ENCODE measurements at regions not wholly inside any gene's neighbourhood (a gene's known extent, or its start where the extent isn't known, plus 50 kb on each side); places are given as distances from the start of the nearest gene placed in this dataset.
"Not testable (repeated sequence)": the region's sequence is repeated elsewhere in the genome, so short reads cannot be mapped to it uniquely, and the experiment has no call there.

DNA sequence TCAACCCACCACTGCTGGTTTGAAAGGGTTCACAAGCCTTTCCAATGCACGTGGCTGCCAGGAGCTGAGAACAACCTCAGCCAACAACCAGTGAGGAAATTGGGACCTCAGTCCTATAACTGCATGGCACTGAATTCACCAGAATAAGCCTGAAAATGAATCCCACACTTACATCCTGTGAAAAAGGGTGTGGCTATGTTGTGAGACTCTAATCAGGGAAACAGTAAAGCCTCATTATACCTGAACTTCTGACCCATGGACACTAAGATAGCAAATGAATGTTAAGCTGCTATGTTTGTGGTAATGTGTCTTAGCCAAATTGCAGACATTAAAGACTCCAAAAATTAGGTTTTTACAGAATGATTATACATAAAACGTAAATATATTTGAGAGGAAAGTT is 515.8 kb downstream of the IRS1 start:
- DNase-seq (ENCODE audit: low read depth) = no peak

DNA sequence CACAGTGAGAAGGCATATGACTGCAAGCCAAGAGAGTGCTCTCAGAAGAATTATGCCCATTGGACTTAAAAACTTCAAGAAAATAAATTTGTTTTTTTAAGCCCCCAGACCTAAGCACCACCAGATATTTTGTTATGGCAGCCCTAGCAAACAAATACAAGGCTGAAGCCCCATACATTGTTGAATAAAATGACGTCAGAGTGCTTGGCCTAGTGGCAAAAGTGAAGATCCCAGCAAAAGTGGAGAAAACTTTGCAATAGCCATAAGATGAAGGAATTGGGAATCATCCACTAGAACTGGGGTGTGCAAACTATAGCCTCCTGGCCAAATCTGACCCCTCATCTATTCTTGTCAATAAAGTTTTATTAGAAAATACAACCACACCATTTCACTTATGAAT is 517.5 kb downstream of the IRS1 start:
- DNase-seq (ENCODE audit: low read depth) = no peak

DNA sequence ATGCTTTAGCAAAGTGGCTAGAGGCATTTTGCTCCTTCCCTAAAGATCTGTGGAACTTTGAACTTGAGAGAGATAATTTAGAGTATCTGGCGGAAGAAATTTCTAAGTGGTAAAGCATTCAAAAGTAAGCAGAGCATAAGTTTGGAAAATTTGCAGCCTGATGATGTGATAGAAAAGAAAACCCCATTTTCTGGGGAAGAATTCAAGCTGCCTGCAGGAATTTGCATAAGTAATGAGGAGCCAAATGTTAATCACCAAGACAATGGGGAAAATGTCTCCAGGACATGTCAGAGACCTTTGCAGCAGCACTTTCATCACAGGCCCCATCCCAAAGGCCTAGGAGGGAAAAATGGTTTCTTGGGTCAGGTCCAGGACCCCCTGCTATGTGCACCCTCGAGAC is 519.5 kb downstream of the IRS1 start:
- not testable (repeated sequence) for DNase-seq (ENCODE audit: low read depth)

DNA sequence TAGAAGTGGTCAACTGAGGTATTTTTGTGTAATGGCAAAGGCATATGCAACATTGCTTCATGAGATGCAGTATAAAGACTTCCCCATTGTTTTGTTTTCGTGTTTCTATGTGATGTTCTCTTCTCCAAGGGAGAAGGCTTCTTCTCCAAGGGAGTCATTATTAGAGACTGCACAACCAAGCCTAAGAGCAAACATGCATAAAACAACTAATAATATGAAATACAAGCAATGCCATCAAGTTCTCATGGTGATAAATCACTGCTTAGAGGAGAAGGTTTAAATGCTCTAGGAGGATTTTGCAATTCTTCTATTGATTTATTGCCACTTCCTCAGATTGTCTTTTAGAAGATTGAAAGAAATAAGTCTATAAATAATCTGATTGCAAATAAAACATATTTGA is 524.4 kb downstream of the IRS1 start:
- DNase-seq (ENCODE audit: low read depth) = no peak

DNA sequence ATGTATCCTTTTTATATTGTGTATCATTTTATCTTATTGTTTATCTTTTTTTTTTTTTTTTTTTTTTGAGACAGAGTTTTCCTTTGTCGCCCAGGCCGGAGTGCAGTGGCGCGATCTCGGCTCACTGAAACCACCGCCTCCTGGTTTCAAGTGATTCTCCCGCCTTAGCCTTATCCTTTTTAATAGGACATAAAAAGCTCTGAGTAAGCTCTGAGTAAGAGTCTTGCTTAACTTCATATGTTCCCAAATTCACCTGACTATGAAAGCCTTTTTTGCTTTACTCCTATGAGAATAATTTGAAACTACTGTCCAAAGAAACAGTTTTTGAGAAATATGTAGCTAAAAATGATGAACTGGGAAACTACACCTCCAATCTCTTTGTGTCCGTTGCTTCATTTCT is 525.5 kb downstream of the IRS1 start:
- DNase-seq (ENCODE audit: low read depth) = no peak

DNA sequence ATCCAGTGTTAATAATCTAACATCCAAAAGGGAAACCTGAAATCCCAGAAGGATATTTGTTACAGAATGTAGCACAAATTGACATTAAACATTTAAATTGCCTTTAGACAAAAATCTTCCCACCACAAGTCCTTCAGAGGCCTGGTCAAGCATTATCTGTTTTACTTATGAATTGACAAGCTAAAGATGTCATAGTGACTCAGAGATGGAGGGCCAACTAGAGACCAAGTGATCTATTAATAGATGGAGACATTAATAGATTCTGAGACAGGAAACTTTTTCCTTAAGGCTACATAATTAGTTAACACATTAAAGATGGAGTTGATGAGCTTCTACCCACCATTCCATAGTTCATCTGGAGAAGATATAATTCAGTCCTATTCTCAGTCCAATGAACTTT is 526.2 kb downstream of the IRS1 start:
- no peak for DNase-seq (ENCODE audit: low read depth)

DNA sequence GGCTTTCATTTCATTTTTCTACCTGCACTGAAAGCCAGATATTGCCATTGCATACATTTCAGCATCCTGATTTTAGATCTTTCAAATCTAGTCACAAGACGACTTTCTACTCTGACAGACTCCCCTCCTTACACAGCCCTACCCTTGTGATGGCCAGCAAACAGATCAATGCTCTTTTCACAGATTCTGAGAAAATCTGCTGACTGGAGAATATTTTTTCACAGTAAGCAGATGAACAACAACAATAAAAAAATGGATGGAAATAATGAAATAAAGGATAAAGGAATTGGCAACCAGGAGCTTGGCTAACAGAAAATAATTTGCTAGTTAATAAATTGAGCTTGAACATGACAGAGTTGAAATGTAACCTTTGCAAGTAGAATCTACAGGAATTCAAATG is 527.2 kb downstream of the IRS1 start:
- DNase-seq (ENCODE audit: low read depth) = no peak

DNA sequence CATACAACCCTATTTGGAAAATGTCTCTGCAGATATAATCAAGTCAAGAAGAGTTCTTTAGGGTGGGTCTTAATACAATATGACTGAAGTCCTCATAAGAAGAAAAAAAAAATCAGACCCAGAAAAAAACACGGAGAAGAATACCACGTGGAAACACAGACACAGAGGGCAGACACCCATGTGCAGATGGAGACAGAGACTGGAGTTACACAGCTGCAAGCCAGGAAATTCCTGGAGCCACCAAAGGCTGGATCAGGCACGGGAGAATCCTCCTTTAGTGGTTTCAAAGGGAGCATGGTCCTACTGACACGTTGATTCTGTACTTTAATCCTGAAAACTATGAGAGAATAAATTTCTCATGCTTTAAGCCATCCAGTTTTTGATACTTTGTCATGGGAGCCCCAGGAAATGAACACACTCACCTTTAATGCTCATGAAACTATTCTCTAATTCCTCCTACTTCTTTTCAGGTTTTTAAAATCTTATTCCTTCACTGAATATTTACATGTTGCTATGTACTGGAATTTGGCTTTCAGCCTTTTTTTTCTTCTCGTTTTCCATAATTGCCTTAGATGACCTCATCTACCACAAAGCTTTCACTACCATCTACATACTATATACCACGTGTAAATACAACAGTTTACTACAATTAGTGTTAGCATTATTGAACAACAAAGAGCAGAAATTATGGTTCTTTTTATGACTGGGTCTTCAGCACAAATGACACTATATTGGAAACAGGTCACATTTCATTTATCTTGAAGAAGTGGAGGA is 529.1 kb downstream of the IRS1 start:
- DNase-seq (ENCODE audit: low read depth) = peak; percentile 48

DNA sequence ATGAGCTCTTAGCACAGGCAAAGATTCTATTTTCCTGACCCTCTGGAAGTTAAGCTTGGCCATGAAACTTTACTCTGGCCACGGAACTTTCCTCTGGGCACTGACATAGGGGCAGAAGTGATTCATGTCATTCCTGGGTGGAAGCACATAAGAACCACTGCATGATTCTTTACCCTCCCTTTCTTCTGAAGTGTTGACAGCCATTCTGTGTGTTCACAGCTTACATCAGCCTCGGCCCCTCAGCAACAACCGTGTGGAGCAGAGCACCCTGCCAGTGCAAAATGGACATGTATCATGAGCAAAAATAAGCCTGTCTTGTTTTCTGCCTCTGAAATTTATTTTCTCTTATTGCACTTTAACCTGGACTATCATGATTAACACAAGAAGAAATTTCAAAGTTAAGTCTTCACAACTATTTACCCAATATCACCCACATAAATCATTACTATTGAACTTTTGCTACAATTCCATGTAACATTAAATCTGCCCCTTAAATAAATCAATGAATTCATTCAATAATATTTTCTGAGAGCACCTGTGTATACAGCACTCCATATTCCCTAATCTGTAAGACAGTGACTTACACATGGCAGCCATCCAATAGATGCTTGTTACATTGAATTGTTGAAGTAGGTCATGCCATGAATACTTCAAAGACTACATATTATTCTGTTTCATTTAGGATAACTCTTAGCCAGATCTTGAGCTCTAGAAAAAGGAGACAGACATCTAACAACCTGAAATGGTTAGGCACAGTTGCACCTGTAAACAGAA is 531.9 kb downstream of the IRS1 start:
- peak; percentile 5 for DNase-seq (ENCODE audit: low read depth)

DNA sequence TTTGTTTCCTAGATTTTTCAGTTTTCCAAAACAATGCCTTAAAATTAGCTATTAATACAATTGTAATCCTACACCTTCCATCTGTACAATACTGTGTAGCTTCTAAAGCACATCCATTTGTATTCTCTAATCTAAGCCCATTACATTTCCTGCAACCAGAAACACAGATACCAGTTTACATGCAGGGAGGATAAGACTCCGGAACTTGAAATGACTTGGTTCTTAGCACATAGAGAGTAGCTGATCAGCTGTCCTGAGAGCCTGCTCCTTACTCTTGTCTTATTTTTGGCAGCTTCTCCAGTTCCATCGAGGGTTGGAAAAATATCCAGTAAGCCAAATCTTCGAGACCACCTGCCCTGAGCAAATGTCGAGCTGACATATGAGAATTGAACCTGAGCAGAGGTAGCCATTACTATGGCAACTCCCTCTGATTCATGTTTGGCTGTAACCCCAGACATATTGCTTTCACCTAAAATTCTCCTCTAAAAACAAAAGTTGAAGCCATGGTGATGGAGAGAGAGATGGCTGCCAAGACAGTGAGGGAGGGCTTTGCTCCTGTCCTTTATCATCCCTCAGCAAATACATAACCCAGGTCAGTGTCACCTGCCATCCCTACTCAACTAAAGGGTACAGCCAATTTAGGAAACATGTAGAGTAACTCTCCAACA is 542.8 kb downstream of the IRS1 start:
- DNase-seq (ENCODE audit: low read depth) = peak; percentile 60

DNA sequence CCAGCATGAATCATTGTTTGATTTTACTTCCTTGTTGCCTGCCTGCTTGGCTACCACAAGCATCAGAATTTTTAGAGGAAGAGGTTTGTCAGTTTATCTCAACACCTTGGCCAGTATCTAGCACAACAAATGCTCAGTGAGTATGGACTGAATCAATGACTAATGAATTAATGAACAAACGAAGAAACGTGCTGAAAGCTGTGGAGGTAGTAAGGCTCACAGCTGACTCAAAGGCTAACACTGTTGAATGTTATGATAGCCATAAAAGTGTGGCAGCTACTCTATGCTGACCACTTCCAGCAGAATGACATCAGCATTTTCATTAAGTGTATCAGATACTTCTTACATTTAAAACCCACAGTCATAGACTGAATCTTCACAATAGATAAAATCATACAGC is 543.4 kb downstream of the IRS1 start:
- peak; percentile 83 for DNase-seq (ENCODE audit: low read depth)

DNA sequence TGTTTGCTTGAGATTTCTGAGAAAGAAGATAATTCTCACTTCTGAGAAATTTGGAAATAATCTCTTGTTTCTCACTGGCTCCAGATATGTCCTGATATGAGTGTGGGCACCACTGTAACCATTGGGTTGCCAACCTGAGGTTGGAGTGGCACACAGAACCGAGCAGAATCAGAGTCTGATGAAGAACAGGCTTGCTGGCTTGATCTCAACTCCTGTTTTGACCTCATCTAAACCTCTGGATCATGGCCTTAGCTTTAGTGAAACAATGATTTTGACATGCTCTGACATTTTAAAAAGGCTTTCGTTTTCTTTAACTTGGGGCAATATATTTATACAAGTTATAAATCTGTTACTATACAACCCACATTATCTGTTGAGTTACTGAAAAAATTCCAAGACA is 548.0 kb downstream of the IRS1 start:
- DNase-seq (ENCODE audit: low read depth) = no peak

DNA sequence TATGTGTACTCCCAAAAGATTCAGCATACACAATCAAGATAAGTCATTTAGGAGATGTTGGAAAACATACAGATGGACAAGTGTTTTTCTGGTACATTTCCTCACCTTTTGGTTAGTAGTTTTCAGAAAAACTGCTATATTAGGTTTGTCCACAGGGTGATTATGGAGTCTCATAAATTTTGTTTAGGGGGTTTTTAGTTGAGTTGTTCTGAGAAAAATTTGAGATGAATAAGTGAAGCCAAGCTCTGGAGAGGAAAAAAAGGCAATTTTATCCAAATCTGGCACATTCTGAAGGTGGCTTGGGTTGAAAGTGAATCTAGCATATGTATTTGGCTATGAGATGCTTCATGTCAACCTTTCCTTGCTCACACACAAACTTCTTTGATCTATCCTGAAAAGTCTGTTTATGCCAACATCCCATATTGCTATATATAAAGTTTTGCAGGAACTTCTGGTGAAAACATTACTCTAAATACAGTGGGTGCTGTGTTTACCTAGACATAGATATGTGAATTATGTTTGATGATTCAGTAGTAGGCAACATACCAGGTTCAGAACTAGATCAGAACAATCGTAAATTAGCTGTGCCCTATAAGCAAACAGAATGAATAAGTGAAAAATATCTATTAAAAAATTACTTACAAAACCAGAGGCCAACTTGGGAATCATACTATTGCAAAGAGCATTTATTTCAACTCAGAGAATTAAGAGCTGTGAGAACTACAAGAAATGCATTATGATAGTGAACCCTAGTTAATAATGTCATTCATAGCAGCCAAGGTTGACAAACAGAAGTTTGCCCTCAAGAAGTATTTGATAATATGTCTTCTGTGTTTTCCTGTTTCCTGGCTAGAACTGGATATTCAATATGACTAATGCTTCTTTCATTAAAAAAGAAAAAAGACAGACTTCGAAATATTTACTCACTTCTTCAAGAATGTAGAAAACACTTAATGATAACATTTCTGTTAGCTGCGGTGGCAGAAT is 552.0 kb downstream of the IRS1 start:
- peak; percentile 52 for DNase-seq (ENCODE audit: low read depth)

DNA sequence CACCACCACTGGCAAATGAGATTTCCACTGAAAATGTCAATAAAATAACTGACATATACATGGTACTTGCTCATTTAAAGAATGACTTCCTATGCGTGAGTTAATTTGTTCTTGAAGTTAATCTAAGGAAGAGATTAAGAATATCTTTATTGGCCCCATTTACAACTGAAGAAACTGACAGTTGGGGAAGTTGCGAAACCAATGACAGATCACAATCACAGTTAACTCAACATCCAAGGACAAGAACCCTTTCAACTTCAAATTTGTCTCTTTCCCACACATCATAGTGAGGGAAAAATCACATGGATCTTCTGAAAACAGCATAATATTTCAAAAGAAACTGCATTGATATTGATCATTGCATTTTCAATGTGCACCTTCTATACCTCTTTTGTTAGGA is 565.4 kb downstream of the IRS1 start:
- no peak for DNase-seq (ENCODE audit: low read depth)

DNA sequence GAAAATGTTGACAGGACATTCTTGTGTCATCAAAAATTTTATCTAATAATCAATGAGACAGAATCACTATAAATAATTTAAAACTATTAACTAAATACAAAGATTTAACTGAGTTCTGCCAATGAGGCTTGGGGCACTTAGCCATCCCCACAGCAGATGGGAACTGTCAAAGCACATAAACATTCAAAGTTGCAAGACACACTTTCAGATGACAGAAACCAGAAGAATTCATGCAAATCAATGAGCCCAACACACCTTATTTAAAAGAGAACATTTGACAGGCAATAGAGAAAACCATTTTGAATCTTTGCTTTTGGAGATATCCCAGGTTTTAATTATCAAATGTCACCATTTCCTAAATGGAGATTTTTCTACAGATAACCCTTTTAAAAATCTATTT is 566.2 kb downstream of the IRS1 start:
- no peak for DNase-seq (ENCODE audit: low read depth)

DNA sequence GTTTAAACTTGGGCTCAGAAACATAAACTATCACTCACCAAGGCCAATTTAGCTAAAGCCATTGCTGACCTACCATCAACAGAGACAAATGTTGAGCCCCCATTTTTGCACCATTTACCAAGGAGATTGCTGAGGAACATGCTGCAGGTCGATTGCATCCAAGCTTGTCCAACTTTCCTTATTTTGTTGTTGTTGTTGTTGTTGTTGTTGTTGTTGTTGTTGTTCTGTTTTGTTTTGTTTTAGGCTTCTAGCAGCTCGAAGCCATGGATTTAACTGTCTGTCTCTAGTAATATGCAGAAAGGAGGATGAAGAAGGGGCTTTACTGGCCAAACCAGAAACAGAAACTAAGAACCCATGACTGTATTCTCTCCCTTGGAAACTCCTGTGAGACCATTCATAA is 571.5 kb downstream of the IRS1 start:
- no peak for DNase-seq (ENCODE audit: low read depth)

DNA sequence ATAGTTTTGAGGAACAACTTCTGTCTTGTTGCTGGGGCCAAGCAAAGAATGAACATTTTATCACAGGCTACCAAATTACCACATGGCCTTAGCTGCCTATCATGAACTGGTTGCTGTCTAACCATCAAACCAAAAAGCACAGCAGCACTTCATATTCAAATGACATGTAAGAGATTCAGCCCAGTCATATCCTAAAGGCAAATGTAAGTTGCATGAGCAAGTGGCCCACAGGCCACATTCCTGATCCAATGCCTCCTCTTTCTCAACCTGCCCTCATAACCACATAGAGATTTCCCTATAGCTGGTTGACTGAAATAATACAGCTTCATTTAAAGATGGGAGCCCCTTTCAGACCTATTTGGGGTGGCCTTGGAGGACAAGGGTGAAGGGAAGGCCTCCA is 572.3 kb downstream of the IRS1 start:
- peak; percentile 18 for DNase-seq (ENCODE audit: low read depth)

DNA sequence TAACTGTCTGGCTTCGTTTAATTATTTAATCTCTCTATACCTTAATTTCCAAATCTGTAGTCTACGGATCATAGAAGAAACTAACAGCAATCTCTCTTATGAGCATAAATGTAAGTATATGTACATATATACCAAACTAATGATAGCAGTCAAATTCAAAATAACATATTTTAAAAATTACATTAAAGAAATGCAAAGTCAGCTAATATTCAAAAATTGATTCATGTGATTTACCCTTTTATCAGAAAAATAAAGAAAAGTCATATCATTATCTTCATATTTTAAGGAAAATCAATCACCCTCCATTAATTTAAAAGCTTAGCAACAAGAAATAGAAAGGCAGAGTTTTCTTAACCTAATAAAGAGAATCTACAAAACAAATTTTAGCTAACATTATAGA is 575.9 kb downstream of the IRS1 start:
- DNase-seq (ENCODE audit: low read depth) = no peak

DNA sequence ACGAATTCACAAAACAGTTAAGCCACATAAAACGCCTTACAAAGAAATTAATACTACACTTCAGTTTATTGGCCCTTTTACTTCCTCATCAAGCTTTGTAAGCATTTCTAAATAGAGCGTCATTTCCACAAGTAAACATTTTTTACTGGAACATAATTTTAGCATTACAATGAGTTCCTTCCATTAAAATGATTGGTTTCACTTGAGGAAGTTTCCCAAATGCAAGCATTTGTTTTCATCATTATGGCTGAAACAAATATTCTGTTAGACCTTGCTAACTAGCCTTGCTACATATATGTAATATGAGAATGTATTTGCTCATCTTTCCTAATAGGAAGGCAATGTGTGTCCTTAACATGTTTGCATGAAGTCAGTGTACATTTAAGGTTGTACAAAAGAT is 579.1 kb downstream of the IRS1 start:
- no peak for DNase-seq (ENCODE audit: low read depth)

DNA sequence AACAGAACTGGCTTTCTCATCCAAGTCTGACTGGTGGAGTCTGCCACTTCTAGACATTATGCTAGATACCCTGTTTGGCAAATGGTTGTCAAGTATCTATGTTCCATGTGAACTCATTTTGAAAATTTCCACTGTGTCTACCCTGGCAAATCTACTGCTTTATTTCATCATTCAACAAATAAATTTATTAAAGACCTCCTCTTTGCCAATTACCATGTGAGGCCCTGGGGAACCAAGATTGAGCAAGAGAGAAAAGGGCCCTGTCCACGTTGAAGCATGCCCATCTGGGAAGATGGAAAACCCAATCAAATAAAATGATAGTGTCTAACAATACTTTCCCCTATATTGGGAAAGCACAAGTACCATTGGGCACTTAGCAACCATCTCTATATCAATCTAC is 582.4 kb downstream of the IRS1 start:
- DNase-seq (ENCODE audit: low read depth) = no peak

DNA sequence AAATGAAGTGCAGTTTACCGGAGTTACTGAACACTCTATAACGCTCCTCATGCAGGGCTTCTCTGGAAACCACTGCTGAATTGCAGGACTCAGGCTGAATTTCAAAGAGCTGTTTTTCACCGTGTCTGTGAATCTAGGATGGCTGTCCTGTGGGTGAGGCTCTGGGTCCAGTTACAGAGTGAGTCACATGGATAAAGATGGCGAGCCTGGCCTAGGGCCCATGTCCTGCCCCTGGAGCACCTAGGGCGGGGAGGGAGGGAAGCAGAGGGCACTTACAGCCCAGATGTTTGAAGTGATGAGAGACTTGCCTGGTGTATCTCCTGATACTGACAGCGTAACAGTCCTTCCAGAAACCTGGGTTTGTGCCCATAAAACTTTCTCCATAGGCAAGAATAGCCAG is 583.0 kb downstream of the IRS1 start:
- peak; percentile 9 for DNase-seq (ENCODE audit: low read depth)
